ENCODE measurements at regions not wholly inside any gene's neighbourhood (a gene's known extent, or its start where the extent isn't known, plus 50 kb on each side); places are given as distances from the start of the nearest gene placed in this dataset.
A peak's percentile ranks its signal among the peaks of the same experiment; 100 is the strongest.

- H2AFZ ChIP-seq: no peak overlapping the region
- H3K27me3 ChIP-seq: no peaks in the 10 kb centered on the region
- H3K36me3 ChIP-seq (replicated peaks; ENCODE audit: insufficient read depth, low read depth): no peaks in the 10 kb centered on the region
- peak overlapping the region; percentile 59 for H3K4me2 ChIP-seq
- peaks cover 5% of the 10 kb centered on the region for H3K9me3 ChIP-seq (ENCODE audit: low read depth)
- TF ChIP-seq CTCF (IDR thresholded peaks at IDR 0.05; ENCODE audit: poor library complexity) (no peak), EZH2phosphoT487 (IDR thresholded peaks at IDR 0.05; ENCODE audit: low read depth, severe bottlenecking, unreplicated experiment) (no peak)
- H4K20me1 ChIP-seq (ENCODE audit: insufficient read depth, poor library complexity, severe bottlenecking): no peaks in the 10 kb centered on the region
- no peaks in the 10 kb centered on the region for H3K4me1 ChIP-seq (ENCODE audit: insufficient read depth)
- no peaks in the 10 kb centered on the region for H3K79me2 ChIP-seq
- DNase-seq (ENCODE audit: low spot score): no peak
- 80% methylated on average over 3 of the region's 3 CpGs for WGBS (ENCODE audit: low lambda C conversion rate, missing lambda C conversion rate)
- H3K27ac ChIP-seq: peak overlapping the region; percentile 11
- no peaks in the 10 kb centered on the region for H3K9me2 ChIP-seq (replicated peaks; ENCODE audit: insufficient read depth)
- no peak overlapping the region for H3K4me3 ChIP-seq
These were observed 206.0 kb upstream of the PARD3B start for GRCh38 chr2:204339212-204339715.

GRCh38 chr2:204340511-204340910 lies 204.8 kb upstream of the PARD3B start:
- Histone ChIP-seq H3K9me3 (ENCODE audit: low read depth) (peaks cover 5% of the 10 kb centered on the region), H3K4me2 (no peak overlapping the region), H3K4me1 (ENCODE audit: insufficient read depth) (no peaks in the 10 kb centered on the region), H3K36me3 (replicated peaks; ENCODE audit: insufficient read depth, low read depth) (no peaks in the 10 kb centered on the region), H3K4me3 (no peak overlapping the region), H3K9me2 (replicated peaks; ENCODE audit: insufficient read depth) (no peaks in the 10 kb centered on the region), H2AFZ (no peak overlapping the region), H3K79me2 (no peaks in the 10 kb centered on the region), H3K27ac (no peak overlapping the region), H4K20me1 (ENCODE audit: insufficient read depth, poor library complexity, severe bottlenecking) (no peaks in the 10 kb centered on the region), H3K27me3 (no peaks in the 10 kb centered on the region)
- TF ChIP-seq EZH2phosphoT487 (IDR thresholded peaks at IDR 0.05; ENCODE audit: low read depth, severe bottlenecking, unreplicated experiment): no peak
- TF ChIP-seq EZH2 (IDR thresholded peaks at IDR 0.05; ENCODE audit: borderline replicate concordance): no peak
- no peak for TF ChIP-seq CTCF (IDR thresholded peaks at IDR 0.05; ENCODE audit: poor library complexity)
- DNase-seq (ENCODE audit: low spot score): no peak
- WGBS (ENCODE audit: low lambda C conversion rate, missing lambda C conversion rate): 89% methylated on average over 5 of the region's 6 CpGs

- TF ChIP-seq CTCF (IDR thresholded peaks at IDR 0.05; ENCODE audit: poor library complexity) (no peak), EZH2phosphoT487 (IDR thresholded peaks at IDR 0.05; ENCODE audit: low read depth, severe bottlenecking, unreplicated experiment) (no peak), EZH2 (IDR thresholded peaks at IDR 0.05; ENCODE audit: borderline replicate concordance) (no peak)
- Histone ChIP-seq H3K27ac (no peak overlapping the region), H3K9me2 (replicated peaks; ENCODE audit: insufficient read depth) (no peaks in the 10 kb centered on the region), H3K4me1 (ENCODE audit: insufficient read depth) (no peaks in the 10 kb centered on the region), H4K20me1 (ENCODE audit: insufficient read depth, poor library complexity, severe bottlenecking) (no peaks in the 10 kb centered on the region), H3K36me3 (replicated peaks; ENCODE audit: insufficient read depth, low read depth) (no peaks in the 10 kb centered on the region), H3K4me3 (no peak overlapping the region), H3K79me2 (no peaks in the 10 kb centered on the region), H3K4me2 (no peak overlapping the region), H3K27me3 (no peaks in the 10 kb centered on the region), H2AFZ (no peak overlapping the region), H3K9me3 (ENCODE audit: low read depth) (peaks cover 5% of the 10 kb centered on the region)
- 40% methylated on average over 2 of the region's 2 CpGs for WGBS (ENCODE audit: low lambda C conversion rate, missing lambda C conversion rate)
- no peak for DNase-seq (ENCODE audit: low spot score)
These were observed 203.4 kb upstream of the PARD3B start for GRCh38 chr2:204341887-204342276.

- Histone ChIP-seq H3K36me3 (replicated peaks; ENCODE audit: insufficient read depth, low read depth) (no peaks in the 10 kb centered on the region), H4K20me1 (ENCODE audit: insufficient read depth, poor library complexity, severe bottlenecking) (no peaks in the 10 kb centered on the region), H3K4me3 (no peak overlapping the region), H3K27me3 (no peaks in the 10 kb centered on the region), H3K9me2 (replicated peaks; ENCODE audit: insufficient read depth) (no peaks in the 10 kb centered on the region), H3K79me2 (no peaks in the 10 kb centered on the region), H2AFZ (no peak overlapping the region), H3K4me2 (no peak overlapping the region), H3K4me1 (ENCODE audit: insufficient read depth) (no peaks in the 10 kb centered on the region), H3K27ac (no peak overlapping the region), H3K9me3 (ENCODE audit: low read depth) (peaks cover 5% of the 10 kb centered on the region)
- DNase-seq (ENCODE audit: low spot score): no peak
- TF ChIP-seq CTCF (IDR thresholded peaks at IDR 0.05; ENCODE audit: poor library complexity) (no peak), EZH2phosphoT487 (IDR thresholded peaks at IDR 0.05; ENCODE audit: low read depth, severe bottlenecking, unreplicated experiment) (no peak), EZH2 (IDR thresholded peaks at IDR 0.05; ENCODE audit: borderline replicate concordance) (no peak)
- 95% methylated on average over 2 of the region's 2 CpGs for WGBS (ENCODE audit: low lambda C conversion rate, missing lambda C conversion rate)
These were observed 201.6 kb upstream of the PARD3B start for GRCh38 chr2:204343685-204344084.
